ENCODE measurements at regions not wholly inside any gene's neighbourhood (a gene's known extent, or its start where the extent isn't known, plus 50 kb on each side); places are given as distances from the start of the nearest gene placed in this dataset.

- TF ChIP-seq POLR2A (IDR thresholded peaks at IDR 0.05; ENCODE audit: low read length) (no peak), GATA1 (IDR thresholded peaks at IDR 0.05; ENCODE audit: low read depth, low read length) (no peak)
Observed at GRCh38 chr4:27524224-27524623, 663.6 kb downstream of the STIM2 start.
